GM21526 (cell line): ENCODE measurements at regions not wholly inside any gene's neighbourhood (a gene's known extent, or its start where the extent isn't known, plus 50 kb on each side); places are given as distances from the start of the nearest gene placed in this dataset.

Experiments
- ATAC-seq: cut with Tn5 transposase; IDR thresholded peaks from one replicate; pipeline ENCODE4 v1.9.1; 2021; ENCODE audit warnings: moderate library complexity; ENCODE audit not compliant: unreplicated experiment, low FRiP score

DNA sequence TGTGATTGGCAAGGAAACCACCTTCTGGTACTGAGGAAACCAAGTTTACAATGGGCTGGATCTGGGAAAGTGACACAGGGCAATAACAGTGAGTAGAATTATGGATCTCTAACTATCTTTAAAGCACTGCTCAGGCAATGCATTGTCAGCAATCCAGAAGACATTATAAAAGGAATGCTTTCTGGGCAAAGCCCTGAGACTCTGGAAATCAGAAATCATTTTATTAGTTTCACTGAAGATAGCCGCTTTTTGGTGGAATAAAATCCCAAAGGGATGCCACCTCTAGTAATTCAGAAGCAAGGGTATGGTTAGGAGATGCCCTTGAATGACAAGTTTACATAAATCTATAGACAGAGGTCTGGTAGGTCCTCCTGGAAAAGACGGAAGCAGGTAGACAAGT lies 211.1 kb downstream of the DMRT2 start:
- ATAC-seq, result no peak

GRCh38 chr9:1261879-1262766 lies 212.0 kb downstream of the DMRT2 start:
- no peak for ATAC-seq

- peak; percentile 71 for ATAC-seq
Measured at GRCh38 chr9:1267141-1267570, 217.0 kb downstream of the DMRT2 start.

GRCh38 chr9:1267581-1267980 lies 217.4 kb downstream of the DMRT2 start:
- no peak for ATAC-seq

DNA sequence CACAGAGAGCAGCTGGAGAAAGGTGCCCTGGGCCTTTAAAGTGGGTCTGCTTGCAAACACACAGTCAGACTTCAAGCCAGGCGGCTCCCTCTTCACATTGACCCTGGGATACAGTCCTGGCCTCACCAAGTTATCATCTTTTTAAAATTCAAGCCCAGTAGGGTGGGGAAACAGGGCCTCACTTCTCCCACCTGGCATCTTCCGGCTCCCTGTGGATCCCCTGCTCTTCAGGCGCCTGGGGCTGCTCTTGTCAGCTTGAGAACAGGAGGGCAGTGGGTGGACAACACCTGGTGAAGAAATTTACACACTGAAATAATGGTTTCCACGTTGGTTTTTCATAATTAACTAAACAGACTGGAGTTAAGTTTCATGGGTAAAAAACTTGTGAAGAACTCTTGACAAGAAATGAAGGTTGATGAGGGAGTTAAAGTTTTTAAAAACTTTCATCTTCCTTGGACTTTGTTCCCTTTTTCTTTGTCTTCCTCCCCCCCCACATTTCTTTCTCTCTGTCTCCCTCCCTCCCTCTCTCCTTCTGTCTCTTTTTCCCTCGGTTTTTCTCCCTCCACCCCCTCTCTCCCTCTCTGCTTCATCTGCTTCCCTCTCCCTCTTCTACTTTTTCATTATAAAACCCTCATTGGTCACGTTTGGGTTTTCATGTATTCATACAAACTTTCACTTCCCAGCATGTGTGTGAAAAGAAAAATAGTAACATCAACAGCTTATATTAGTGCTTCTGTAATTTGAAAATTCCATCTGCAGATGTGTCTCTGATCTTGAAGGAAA lies 219.6 kb downstream of the DMRT2 start:
- ATAC-seq, result no peak

GRCh38 chr9:1271367-1271766 lies 221.2 kb downstream of the DMRT2 start:
- ATAC-seq, result no peak

GRCh38 chr9:1271786-1272185 lies 221.6 kb downstream of the DMRT2 start:
- ATAC-seq, result no peak

DNA sequence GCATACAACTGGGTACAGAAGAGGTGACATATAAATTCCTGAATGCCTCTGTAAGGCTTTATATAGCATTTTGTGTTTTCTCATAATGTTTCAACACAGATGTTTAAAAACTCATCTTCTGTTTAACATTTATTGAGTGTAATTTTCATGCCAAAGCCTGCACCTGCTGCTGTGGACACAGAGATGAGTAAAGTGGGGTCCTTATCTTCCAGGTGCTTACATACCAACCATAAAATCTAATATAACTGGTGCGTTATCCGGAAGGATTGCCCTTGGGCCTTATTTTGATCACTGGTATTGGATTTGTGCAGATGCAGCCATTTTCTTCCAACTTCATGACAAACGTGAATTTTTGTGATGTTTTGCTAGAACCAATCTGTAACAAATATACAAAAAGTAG lies 222.3 kb downstream of the DMRT2 start:
- no peak for ATAC-seq

GRCh38 chr9:1273859-1274258 lies 223.7 kb downstream of the DMRT2 start:
- ATAC-seq, result no peak

- no peak for ATAC-seq
Measured at GRCh38 chr9:1274334-1274733, 224.2 kb downstream of the DMRT2 start.

DNA sequence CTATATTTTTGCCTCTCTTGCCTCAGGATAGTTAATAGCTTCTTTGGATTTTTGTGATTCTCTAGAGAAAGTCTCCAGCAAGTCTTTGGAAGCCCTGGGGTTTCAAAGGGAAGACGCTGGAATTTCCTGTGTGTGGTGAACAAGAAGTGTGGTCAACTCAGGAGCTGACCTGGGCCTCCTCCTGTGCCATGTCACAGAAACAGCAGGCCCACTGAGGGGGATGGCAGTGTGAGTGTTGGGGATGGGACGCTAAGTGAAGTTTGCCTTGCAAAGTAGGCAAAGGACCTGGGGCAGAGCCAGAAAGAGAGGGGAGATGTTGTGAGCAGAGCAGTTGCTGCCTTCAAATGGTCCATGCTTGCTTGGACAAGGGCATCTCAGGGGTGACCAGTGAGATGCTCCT lies 226.3 kb downstream of the DMRT2 start:
- no peak for ATAC-seq

DNA sequence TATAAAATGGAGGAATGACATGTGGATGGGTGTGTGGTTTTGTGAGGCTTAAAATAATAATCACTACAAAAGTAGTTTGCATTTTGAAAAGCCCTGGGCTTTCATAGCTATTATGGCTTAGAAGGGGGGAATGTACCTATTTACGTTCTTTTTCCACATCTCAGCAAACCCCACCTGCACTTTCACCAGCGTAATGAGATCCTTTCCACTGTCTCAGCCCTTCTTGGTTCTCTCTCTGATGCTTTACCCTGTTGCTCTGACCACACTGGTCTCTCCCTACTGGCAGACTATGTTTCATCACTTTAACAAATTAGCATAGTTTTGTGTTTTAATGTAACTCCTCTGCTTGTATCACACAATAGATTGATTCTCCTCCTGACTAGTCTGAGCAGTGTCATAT lies 234.6 kb downstream of the DMRT2 start:
- ATAC-seq, result no peak

DNA sequence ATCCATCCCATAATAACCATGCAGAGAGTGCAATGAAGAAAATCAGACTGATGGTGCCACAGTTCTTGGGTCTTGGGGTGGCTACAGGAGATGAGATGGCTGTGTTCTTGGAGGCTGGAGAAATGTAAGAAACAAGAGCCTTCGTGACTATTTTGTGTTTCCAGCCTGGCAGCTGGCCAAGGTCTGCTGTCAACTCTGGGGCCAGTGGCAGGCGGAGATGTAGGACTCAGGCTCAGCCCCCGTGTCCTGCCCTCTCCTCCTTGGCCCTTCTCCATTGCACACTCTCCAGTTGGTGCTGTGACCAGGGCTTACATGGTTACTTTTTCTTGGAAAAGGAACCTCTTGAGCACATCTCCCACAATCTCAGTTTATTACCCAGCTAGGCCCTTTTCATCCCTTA lies 235.4 kb downstream of the DMRT2 start:
- no peak for ATAC-seq

GRCh38 chr9:1292384-1292783 lies 242.2 kb downstream of the DMRT2 start:
- ATAC-seq, result no peak

- no peak for ATAC-seq
Measured at GRCh38 chr9:1294641-1295258, 244.6 kb downstream of the DMRT2 start.

DNA sequence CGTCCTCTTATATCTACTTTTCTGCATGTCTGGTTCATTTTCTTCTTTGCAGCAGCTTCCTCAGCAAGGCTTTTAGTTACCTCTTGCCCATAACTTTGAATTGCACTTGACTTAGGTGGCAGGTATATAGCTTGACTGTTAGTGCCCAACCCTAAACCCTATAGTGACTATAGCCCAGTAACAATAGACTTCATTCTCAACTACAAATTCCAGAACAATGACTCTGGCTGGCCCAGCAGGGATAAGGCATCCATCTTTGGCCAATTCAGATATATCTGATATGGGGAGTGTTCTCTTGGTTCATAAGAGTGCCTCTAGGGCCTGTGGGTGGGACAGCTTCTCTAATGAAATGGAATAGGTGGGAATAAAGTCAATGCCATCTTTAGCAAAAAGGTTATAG lies 246.2 kb downstream of the DMRT2 start:
- no peak for ATAC-seq

DNA sequence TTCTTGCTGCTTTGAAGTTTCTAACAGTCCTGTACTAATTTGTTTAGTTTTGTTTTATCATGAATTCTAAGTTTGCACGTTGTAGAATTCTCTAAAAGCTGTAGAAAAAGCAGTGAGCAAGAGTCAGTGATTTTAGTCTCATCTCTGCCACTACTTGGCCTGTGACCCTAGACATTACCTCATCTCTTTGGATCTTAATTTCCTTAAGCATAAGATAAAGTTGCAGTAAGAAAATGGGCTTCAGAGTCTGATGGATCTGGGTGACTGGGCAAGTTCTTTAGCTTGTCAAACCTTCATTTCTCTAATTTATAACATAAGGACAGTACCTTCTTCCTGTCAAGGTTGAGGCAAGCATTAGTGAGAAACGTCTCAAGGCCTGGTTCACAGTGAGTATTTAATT lies 247.9 kb downstream of the DMRT2 start:
- no peak for ATAC-seq

GRCh38 chr9:1300941-1301340 lies 250.8 kb downstream of the DMRT2 start:
- no peak for ATAC-seq

DNA sequence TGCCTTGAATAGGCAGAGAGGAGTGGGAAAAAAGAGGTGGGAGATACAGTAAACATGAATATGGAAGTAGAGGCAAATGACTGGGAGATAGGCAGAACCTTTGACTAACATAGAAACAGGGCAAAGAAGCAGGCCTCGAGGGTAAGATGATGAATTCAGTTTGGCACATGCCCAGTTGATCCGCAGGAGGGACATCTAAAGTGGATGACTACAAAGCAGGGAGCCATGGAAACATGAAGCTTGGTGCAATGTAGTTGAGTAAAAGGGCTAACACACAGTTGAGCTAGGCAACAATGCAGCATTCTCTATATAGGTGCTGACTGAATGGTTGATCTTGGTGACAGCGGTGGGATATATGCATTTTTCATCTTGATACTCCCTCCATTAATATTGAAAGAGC lies 253.8 kb downstream of the DMRT2 start:
- no peak for ATAC-seq

DNA sequence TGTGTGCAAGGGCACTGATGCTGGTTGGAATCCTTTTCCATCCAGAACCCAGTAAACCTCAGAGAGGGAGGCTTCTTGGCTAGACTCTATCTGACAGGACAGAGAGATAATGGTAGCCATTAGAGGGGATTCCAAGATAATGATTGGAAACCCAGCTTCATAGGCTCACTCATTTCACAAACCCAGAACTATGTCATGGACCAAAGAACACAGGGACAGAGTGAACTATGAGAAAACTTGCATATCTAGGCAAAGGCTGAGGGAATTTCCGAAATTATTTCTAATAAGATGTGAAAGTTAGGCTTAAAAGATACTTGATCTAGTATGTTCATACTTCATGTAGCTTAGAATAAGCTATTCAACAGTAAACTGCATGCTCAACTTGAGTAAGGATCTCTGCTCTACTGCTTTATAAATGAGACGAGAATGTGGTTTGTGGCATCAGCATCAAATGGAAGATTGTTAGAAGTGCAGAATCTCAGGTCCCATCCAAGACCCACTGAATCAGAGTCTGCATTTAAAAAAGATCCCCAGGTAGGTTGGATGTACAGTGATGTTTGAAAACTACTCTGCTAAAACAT lies 261.4 kb downstream of the DMRT2 start:
- ATAC-seq, result no peak

DNA sequence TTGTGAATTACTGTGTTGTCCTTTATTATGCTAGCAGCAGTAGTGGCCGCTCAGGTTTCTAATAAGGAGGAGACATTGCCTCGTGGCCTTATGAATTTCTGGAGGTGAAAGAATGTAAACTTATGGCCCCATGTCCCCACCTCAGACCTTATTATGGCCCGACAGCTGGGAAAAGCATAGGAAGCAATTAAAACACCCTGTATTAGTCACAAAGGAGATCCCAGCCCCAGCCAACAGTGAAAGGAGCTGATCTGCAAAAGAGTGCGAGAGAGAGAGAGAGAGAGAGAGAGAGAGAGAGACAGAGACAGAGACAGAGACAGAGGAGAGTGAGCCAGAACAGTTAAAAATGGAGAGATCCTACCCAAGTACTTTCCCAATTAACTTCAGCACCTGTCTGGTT lies 269.3 kb downstream of the DMRT2 start:
- ATAC-seq, result no peak
